Thyroid gland (tissue), 4 donors: ENCODE measurements at regions not wholly inside any gene's neighbourhood (a gene's known extent, or its start where the extent isn't known, plus 50 kb on each side); places are given as distances from the start of the nearest gene placed in this dataset.

Source experiments
- CTCF ChIP-seq, 6 experiments: fragments of 200-600 bp in 3 of 6; fragments of 450-650 bp in 3 of 6; sonication (generic) in 3 of 6; IDR thresholded peaks; one replicate each; pipeline ENCODE4 v1.5.1; 2016 to 2019; ENCODE audit warnings: antibody characterized with exemption in 6 of 6, mild to moderate bottlenecking in 2 of 6, inconsistent platforms in 1 of 6, moderate library complexity in 1 of 6
- POLR2A ChIP-seq, 2 donors: fragments of 450-650 bp; IDR thresholded peaks; one replicate each; pipeline ENCODE4 v1.6.1; 2017; ENCODE audit warnings: antibody characterized with exemption in 2 of 2, mild to moderate bottlenecking in 2 of 2, moderate library complexity in 1 of 2

DNA sequence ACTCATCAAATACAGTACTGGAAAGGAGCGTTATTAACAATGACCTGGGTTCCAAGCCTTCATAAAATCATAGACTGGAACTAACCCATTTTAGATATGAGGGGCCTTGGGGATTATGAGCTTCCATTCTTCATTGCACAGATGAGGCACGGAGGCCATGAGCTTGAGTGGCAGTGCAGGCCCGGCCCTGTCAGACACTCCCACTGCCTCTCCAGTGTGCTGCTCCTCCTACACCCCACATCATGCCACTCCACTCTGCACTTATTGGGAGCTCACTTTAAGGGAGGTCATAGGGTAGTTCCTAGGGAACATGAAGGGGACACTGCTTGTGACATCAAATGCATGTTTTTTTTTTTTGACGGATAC is 77.9 kb downstream of the TSN start:
- TF ChIP-seq CTCF (IDR thresholded peaks at IDR 0.05): no peak
- TF ChIP-seq POLR2A (IDR thresholded peaks at IDR 0.05): no peak
